GM04504 (cell line): ENCODE measurements at regions not wholly inside any gene's neighbourhood (a gene's known extent, or its start where the extent isn't known, plus 50 kb on each side); places are given as distances from the start of the nearest gene placed in this dataset.
"Not testable (repeated sequence)": the region's sequence is repeated elsewhere in the genome, so short reads cannot be mapped to it uniquely, and the experiment has no call there.

Source experiments
- DNase-seq: peaks from one replicate; pipeline ENCODE4 v3.0.0-alpha.2; 2012; ENCODE audit warnings: low read depth

GRCh38 chr22:48834404-48834803, 993.3 kb downstream of the BRD1 start:
- DNase-seq: no peak

- DNase-seq: no peak
These were observed 995.1 kb downstream of the BRD1 start for GRCh38 chr22:48832592-48832991.

GRCh38 chr22:48829908-48830307, 997.8 kb downstream of the BRD1 start:
- DNase-seq: no peak

- DNase-seq: no peak
These were observed 999.0 kb downstream of the BRD1 start for GRCh38 chr22:48828688-48829087.

GRCh38 chr22:48827904-48828555, 999.6 kb downstream of the BRD1 start:
- DNase-seq: no peak

GRCh38 chr22:48827268-48827846, 1000.3 kb downstream of the BRD1 start:
- no peak for DNase-seq

GRCh38 chr22:48826546-48826945, 1001.1 kb downstream of the BRD1 start:
- no peak for DNase-seq

- DNase-seq: no peak
These were observed 1001.7 kb downstream of the BRD1 start for GRCh38 chr22:48825802-48826520.

GRCh38 chr22:48824712-48825651, 1002.7 kb downstream of the BRD1 start:
- no peak for DNase-seq

- DNase-seq: no peak
These were observed 1003.7 kb downstream of the BRD1 start for GRCh38 chr22:48823941-48824340.

GRCh38 chr22:48822278-48823233, 1005.1 kb downstream of the BRD1 start:
- no peak for DNase-seq

- DNase-seq: no peak
These were observed 1005.9 kb downstream of the BRD1 start for GRCh38 chr22:48821727-48822126.

- DNase-seq: no peak
These were observed 1006.4 kb downstream of the BRD1 start for GRCh38 chr22:48821346-48821690.

GRCh38 chr22:48820481-48821345, 1007.0 kb downstream of the BRD1 start:
- DNase-seq: no peak

GRCh38 chr22:48819961-48820360, 1007.7 kb downstream of the BRD1 start:
- no peak for DNase-seq

GRCh38 chr22:48819232-48819631, 1008.4 kb downstream of the BRD1 start:
- DNase-seq: no peak

GRCh38 chr22:48817491-48817890, 1010.2 kb downstream of the BRD1 start:
- DNase-seq: not testable (repeated sequence)

GRCh38 chr22:48811885-48812284, 1015.8 kb downstream of the BRD1 start:
- no peak for DNase-seq

- no peak for DNase-seq
These were observed 1019.4 kb downstream of the BRD1 start for GRCh38 chr22:48808038-48808960.
